ENCODE measurements at regions not wholly inside any gene's neighbourhood (a gene's known extent, or its start where the extent isn't known, plus 50 kb on each side); places are given as distances from the start of the nearest gene placed in this dataset.

DNA sequence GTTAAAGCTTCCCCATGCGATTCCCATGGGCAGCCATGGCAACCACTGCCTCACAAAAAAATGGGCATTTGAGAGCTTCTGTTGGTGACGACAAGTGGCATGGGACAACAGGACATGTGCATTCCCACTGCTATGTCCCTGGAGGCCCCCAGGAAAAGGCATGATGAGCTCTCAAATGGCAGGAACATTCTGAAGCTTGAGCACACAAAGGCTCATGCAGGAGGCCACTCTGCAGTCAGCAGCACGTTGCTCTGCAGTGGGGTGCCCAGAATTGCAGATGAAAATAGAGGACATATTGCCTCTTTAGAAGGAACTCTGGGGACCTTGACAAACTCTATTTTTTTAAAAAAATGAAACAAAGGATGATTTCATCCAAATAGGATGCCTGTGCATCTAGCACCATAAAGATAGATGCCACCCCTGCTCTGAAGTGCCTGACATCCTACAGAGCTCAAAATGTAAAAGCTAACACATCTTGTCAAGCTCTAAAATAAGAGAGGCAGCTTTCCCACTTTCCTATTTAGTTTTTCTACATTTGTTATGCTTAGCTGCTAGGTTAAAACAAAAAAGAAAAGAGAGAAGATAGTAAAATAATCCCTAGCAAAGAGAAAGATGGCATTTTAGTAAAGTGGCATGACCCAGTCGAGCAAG, 277.6 kb upstream of the ZC3H12C start:
- DNase-seq: no peak
- Mint-ChIP-seq H3K4me1 (no peaks in the 10 kb centered on the region), H3K36me3 (no peaks in the 10 kb centered on the region), H3K4me3 (no peak overlapping the region), H3K27me3 (peaks cover 9% of the 10 kb centered on the region), H3K27ac (no peak overlapping the region), H3K9me3 (no peaks in the 10 kb centered on the region)

DNA sequence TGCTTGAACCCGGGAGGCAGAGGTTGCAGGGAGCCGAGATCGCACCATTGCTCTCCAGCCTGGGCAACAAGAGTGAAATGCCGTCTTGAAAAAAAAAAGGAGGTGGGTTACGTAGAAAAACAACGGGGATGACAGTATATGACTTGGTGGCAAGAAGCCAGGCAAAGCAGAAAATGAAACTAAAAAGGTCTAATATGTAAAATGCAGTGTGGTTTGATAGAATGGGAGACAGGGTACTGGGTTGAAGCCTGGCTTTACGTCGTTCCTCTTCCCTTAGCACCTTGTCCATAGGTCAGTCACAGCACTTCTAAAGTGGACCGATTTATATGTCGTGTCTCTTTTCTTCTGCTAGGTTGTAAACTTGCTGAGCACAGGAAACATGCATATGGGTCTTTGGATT, 274.9 kb upstream of the ZC3H12C start:
- peaks cover 9% of the 10 kb centered on the region for H3K27me3 Mint-ChIP-seq
- DNase-seq: no peak
- no peaks in the 10 kb centered on the region for H3K9me3 Mint-ChIP-seq
- H3K4me1 Mint-ChIP-seq: no peaks in the 10 kb centered on the region
- H3K36me3 Mint-ChIP-seq: no peaks in the 10 kb centered on the region
- no peak overlapping the region for H3K4me3 Mint-ChIP-seq
- no peak overlapping the region for H3K27ac Mint-ChIP-seq

GRCh38 chr11:109819410-109819809, 273.8 kb upstream of the ZC3H12C start:
- no peaks in the 10 kb centered on the region for H3K9me3 Mint-ChIP-seq
- no peak for DNase-seq
- H3K36me3 Mint-ChIP-seq: no peaks in the 10 kb centered on the region
- H3K4me1 Mint-ChIP-seq: no peaks in the 10 kb centered on the region
- no peak overlapping the region for H3K27ac Mint-ChIP-seq
- no peak overlapping the region for H3K4me3 Mint-ChIP-seq
- peaks cover 9% of the 10 kb centered on the region for H3K27me3 Mint-ChIP-seq

GRCh38 chr11:109821511-109821910, 271.7 kb upstream of the ZC3H12C start:
- peaks cover 9% of the 10 kb centered on the region for H3K27me3 Mint-ChIP-seq
- no peak overlapping the region for H3K4me3 Mint-ChIP-seq
- H3K4me1 Mint-ChIP-seq: no peaks in the 10 kb centered on the region
- H3K27ac Mint-ChIP-seq: no peak overlapping the region
- H3K9me3 Mint-ChIP-seq: no peaks in the 10 kb centered on the region
- H3K36me3 Mint-ChIP-seq: no peaks in the 10 kb centered on the region
- DNase-seq: no peak

- no peak for DNase-seq
- Mint-ChIP-seq H3K27ac (no peak overlapping the region), H3K36me3 (no peaks in the 10 kb centered on the region)
These were observed 270.6 kb upstream of the ZC3H12C start for GRCh38 chr11:109822436-109823102.

DNA sequence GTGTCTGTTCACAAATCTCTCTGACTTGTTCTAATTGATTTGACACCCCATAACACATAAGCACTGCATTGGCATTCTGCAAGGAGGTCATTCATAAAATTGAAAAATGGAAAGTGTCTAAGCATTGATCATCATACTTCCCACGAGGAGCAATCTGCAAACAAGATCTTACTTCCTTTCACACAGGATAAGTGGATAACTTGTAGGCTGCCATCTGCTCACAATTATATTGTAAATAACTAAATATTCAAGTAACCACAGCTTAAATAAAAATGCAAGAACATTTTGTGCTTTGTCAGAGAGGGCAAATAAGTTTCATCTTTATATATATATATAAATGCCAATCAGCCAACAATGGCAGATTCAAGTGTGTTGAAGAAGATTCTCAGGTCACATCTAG, 264.8 kb upstream of the ZC3H12C start:
- Mint-ChIP-seq H3K27ac (no peak overlapping the region), H3K4me1 (no peaks in the 10 kb centered on the region), H3K27me3 (no peaks in the 10 kb centered on the region), H3K36me3 (no peaks in the 10 kb centered on the region), H3K4me3 (no peak overlapping the region), H3K9me3 (no peaks in the 10 kb centered on the region)
- DNase-seq: no peak

More at GRCh38 chr11:109822436-109823102, 270.6 kb upstream of the ZC3H12C start:
- no peaks in the 10 kb centered on the region for H3K9me3 Mint-ChIP-seq
- no peak overlapping the region for H3K4me3 Mint-ChIP-seq
- H3K4me1 Mint-ChIP-seq: no peaks in the 10 kb centered on the region
- H3K27me3 Mint-ChIP-seq: peaks cover 5% of the 10 kb centered on the region

DNA sequence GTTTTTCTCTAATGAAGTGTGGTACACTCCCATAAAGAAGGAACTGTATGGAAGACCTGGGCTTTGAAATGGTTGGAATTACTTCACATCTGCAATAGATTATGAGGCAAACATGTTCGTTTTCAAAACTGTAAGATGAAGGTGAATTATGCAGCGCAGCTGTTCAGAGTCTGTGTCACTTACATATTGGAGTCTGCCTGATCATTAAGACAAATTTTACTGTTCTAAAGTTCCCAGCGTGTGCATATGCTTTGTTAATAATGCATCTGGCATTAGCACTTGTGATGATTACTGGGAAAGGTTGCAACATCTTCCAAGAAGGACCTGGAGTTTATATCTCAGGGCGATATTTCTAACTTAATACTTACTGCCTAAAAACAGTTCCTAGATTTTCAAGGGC, 255.2 kb upstream of the ZC3H12C start:
- Mint-ChIP-seq H3K27ac (no peak overlapping the region), H3K9me3 (no peaks in the 10 kb centered on the region), H3K4me1 (no peaks in the 10 kb centered on the region), H3K27me3 (peaks cover 8% of the 10 kb centered on the region), H3K4me3 (no peak overlapping the region), H3K36me3 (no peaks in the 10 kb centered on the region)
- DNase-seq: no peak

GRCh38 chr11:109845437-109845836, 247.8 kb upstream of the ZC3H12C start:
- H3K36me3 Mint-ChIP-seq: no peaks in the 10 kb centered on the region
- H3K9me3 Mint-ChIP-seq: no peaks in the 10 kb centered on the region
- peaks cover 11% of the 10 kb centered on the region for H3K27me3 Mint-ChIP-seq
- no peak overlapping the region for H3K4me3 Mint-ChIP-seq
- no peak overlapping the region for H3K27ac Mint-ChIP-seq
- no peaks in the 10 kb centered on the region for H3K4me1 Mint-ChIP-seq
- no peak for DNase-seq

- no peaks in the 10 kb centered on the region for H3K9me3 Mint-ChIP-seq
These were observed 245.6 kb upstream of the ZC3H12C start for GRCh38 chr11:109847621-109848020.

DNA sequence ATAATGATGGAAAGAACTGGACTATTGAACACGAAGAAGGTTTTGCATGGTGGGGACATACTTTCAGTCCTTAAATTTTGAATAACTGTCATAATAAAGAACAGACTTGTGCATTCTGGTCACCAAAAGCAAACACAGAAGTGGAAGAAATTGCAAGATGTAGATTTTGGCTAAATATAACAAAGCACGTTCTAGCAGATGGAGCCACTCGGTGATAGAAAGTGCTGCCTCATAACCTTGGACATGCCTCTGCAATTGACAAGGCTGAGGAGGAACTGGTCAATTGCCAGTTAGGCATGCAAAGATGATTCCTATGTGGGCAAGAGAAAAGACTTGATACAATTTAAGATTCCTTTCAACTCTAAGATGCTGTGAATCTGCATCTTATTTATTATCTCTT, 244.1 kb upstream of the ZC3H12C start:
- no peak for DNase-seq
- H3K27ac Mint-ChIP-seq: no peak overlapping the region
- H3K36me3 Mint-ChIP-seq: no peaks in the 10 kb centered on the region
- H3K4me1 Mint-ChIP-seq: no peaks in the 10 kb centered on the region
- H3K4me3 Mint-ChIP-seq: no peak overlapping the region
- H3K27me3 Mint-ChIP-seq: peaks cover 3% of the 10 kb centered on the region
- H3K9me3 Mint-ChIP-seq: no peaks in the 10 kb centered on the region

More at GRCh38 chr11:109847621-109848020, 245.6 kb upstream of the ZC3H12C start:
- DNase-seq: no peak
- Mint-ChIP-seq H3K4me1 (no peaks in the 10 kb centered on the region), H3K27me3 (peaks cover 3% of the 10 kb centered on the region), H3K4me3 (no peak overlapping the region), H3K27ac (no peak overlapping the region), H3K36me3 (no peaks in the 10 kb centered on the region)

DNA sequence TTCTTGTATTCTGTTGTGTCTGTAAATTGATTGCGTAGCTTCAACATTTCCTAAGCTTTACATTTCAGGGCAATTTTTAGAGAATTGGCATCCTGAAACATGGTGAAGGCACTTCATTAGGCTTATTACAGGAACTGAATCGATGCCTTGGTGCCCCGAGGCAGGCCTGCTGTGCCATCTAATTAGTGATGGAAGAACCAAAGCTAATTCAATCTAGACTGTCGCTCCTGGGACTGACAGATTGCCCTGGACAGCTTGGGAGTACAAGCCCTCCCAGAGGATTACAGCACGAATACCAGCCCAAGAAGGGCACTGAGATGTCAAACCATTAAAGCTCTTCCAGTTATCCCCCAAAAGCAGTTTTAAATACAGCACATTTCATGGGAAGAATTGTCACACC, 243.2 kb upstream of the ZC3H12C start:
- H3K4me1 Mint-ChIP-seq: no peaks in the 10 kb centered on the region

DNA sequence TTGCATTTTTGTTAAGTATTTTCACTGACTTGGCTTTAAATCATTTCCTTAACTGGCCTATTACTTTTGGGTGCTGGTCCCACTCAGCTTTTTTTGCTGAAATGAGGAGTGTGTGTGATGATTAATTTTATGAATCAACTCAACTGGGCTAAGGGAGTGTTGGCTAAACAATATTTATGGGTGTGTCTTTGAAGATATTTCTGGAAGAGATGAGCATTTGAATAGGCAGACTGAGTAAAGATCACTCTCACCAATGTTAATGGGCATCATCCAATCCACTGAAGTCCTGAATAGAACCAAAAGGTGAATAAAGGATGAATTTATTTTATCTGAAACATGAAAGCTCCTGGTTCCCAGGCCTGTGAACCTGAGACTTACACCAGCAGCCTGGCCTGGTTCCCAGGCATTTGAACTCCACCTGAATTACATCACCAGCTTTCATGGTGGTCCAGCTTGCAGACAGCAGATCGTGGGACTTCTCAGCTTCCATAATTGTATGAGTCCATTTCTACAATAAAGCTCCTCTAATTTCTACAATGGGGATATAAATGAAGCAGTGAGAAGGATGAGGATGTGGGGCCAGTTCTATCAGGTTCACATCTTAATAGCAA, 241.3 kb upstream of the ZC3H12C start:
- Mint-ChIP-seq H3K4me1 (no peaks in the 10 kb centered on the region), H3K4me3 (no peak overlapping the region), H3K27me3 (no peaks in the 10 kb centered on the region), H3K36me3 (no peaks in the 10 kb centered on the region), H3K9me3 (no peaks in the 10 kb centered on the region), H3K27ac (no peak overlapping the region)
- no peak for DNase-seq

More for the DNA sequence above, 243.2 kb upstream of the ZC3H12C start:
- Mint-ChIP-seq H3K9me3 (no peaks in the 10 kb centered on the region), H3K36me3 (no peaks in the 10 kb centered on the region), H3K27ac (no peak overlapping the region), H3K27me3 (peaks cover 3% of the 10 kb centered on the region), H3K4me3 (no peak overlapping the region)
- DNase-seq: no peak

- no peaks in the 10 kb centered on the region for H3K9me3 Mint-ChIP-seq
- H3K4me3 Mint-ChIP-seq: no peak overlapping the region
- H3K27me3 Mint-ChIP-seq: no peaks in the 10 kb centered on the region
- DNase-seq: no peak
- no peak overlapping the region for H3K27ac Mint-ChIP-seq
- peaks cover 2% of the 10 kb centered on the region for H3K4me1 Mint-ChIP-seq
- H3K36me3 Mint-ChIP-seq: no peaks in the 10 kb centered on the region
These were observed 239.9 kb upstream of the ZC3H12C start for GRCh38 chr11:109853156-109853776.

DNA sequence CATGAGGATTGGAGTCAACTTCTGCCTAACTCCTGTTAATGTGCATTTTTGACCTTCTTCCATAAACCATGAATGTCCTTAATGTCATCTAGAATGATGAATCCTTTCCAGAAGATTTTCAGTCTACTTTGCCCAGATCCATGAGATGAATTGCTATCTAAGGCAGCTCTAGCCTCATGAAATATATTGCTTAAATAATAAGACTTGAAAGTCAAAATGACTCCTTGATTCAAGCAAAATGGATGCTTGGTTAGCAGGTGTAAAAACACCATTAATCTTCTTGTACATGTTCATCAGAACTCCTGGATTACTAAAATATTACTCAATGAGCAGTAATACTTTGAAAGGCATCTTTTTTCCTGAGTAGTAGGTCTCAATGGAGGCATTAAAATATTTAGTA, 238.5 kb upstream of the ZC3H12C start:
- Mint-ChIP-seq H3K27me3 (no peaks in the 10 kb centered on the region), H3K4me3 (no peak overlapping the region), H3K9me3 (no peaks in the 10 kb centered on the region)

DNA sequence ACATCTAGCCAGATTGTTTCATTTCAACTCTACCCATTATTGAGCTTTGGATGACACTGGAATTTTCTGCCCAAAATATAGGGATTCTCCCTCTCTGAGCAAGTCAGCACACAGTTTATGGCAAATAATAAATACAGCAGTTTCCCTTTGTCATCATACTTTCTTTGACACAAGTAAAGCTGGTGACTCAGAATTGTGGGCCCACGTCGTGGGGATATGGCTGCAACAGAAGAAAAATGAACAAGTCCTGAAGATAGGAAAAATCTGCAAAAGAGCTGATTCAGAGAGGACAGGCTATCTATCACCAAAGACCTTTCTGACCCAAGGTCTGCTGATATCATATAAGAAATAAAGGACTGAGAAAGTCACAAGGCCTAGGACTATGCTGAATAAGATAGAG, 236.3 kb upstream of the ZC3H12C start:
- no peaks in the 10 kb centered on the region for H3K36me3 Mint-ChIP-seq
- no peak overlapping the region for H3K4me3 Mint-ChIP-seq
- no peaks in the 10 kb centered on the region for H3K27me3 Mint-ChIP-seq
- no peak for DNase-seq
- no peak overlapping the region for H3K27ac Mint-ChIP-seq
- no peaks in the 10 kb centered on the region for H3K9me3 Mint-ChIP-seq
- peaks cover 2% of the 10 kb centered on the region for H3K4me1 Mint-ChIP-seq

More for the DNA sequence above, 238.5 kb upstream of the ZC3H12C start:
- no peak for DNase-seq
- H3K27ac Mint-ChIP-seq: no peak overlapping the region
- H3K36me3 Mint-ChIP-seq: no peaks in the 10 kb centered on the region
- H3K4me1 Mint-ChIP-seq: peaks cover 2% of the 10 kb centered on the region
